ENCODE measurements at regions not wholly inside any gene's neighbourhood (a gene's known extent, or its start where the extent isn't known, plus 50 kb on each side); places are given as distances from the start of the nearest gene placed in this dataset.
"Not testable (repeated sequence)": the region's sequence is repeated elsewhere in the genome, so short reads cannot be mapped to it uniquely, and the experiment has no call there.

GRCh38 chr1:145553795-145554194 is 54.0 kb upstream of the GPR89A start:
- H3K27ac Mint-ChIP-seq, H3K36me3 Mint-ChIP-seq, DNase-seq, H3K9me3 Mint-ChIP-seq, H3K4me1 Mint-ChIP-seq, H3K4me3 Mint-ChIP-seq: not testable (repeated sequence)
- H3K27me3 Mint-ChIP-seq: peaks cover 46% of the 10 kb centered on the region

- DNase-seq: no peak
- H3K27ac Mint-ChIP-seq: no peak overlapping the region
- no peaks in the 10 kb centered on the region for H3K4me1 Mint-ChIP-seq
- no peaks in the 10 kb centered on the region for H3K9me3 Mint-ChIP-seq
- no peaks in the 10 kb centered on the region for H3K36me3 Mint-ChIP-seq
- no peak overlapping the region for H3K4me3 Mint-ChIP-seq
- H3K27me3 Mint-ChIP-seq: peaks cover 29% of the 10 kb centered on the region
These were observed 62.7 kb upstream of the GPR89A start for GRCh38 chr1:145545055-145545454.

- H3K36me3 Mint-ChIP-seq, H3K9me3 Mint-ChIP-seq: not testable (repeated sequence)
- peaks cover 38% of the 10 kb centered on the region for H3K27me3 Mint-ChIP-seq
These were observed 66.1 kb upstream of the GPR89A start for GRCh38 chr1:145541685-145542084.

GRCh38 chr1:145541246-145541645 is 66.5 kb upstream of the GPR89A start:
- peaks cover 41% of the 10 kb centered on the region for H3K27me3 Mint-ChIP-seq
- H3K27ac Mint-ChIP-seq, H3K4me1 Mint-ChIP-seq, DNase-seq, H3K9me3 Mint-ChIP-seq, H3K4me3 Mint-ChIP-seq, H3K36me3 Mint-ChIP-seq: not testable (repeated sequence)

More at GRCh38 chr1:145541685-145542084, 66.1 kb upstream of the GPR89A start:
- not testable (repeated sequence) for H3K4me1 Mint-ChIP-seq, H3K4me3 Mint-ChIP-seq, H3K27ac Mint-ChIP-seq, DNase-seq

- H3K9me3 Mint-ChIP-seq, H3K36me3 Mint-ChIP-seq, H3K4me1 Mint-ChIP-seq, DNase-seq, H3K27ac Mint-ChIP-seq, H3K4me3 Mint-ChIP-seq: not testable (repeated sequence)
- peaks cover 33% of the 10 kb centered on the region for H3K27me3 Mint-ChIP-seq
These were observed 69.5 kb upstream of the GPR89A start for GRCh38 chr1:145538118-145538882.

- not testable (repeated sequence) for DNase-seq, H3K36me3 Mint-ChIP-seq, H3K27ac Mint-ChIP-seq, H3K4me1 Mint-ChIP-seq, H3K4me3 Mint-ChIP-seq, H3K9me3 Mint-ChIP-seq
- H3K27me3 Mint-ChIP-seq: peaks cover 30% of the 10 kb centered on the region
These were observed 70.8 kb upstream of the GPR89A start for GRCh38 chr1:145537003-145537402.

GRCh38 chr1:145535461-145535860 is 72.3 kb upstream of the GPR89A start:
- not testable (repeated sequence) for H3K27ac Mint-ChIP-seq, DNase-seq, H3K4me1 Mint-ChIP-seq, H3K4me3 Mint-ChIP-seq, H3K9me3 Mint-ChIP-seq, H3K36me3 Mint-ChIP-seq
- H3K27me3 Mint-ChIP-seq: peaks cover 23% of the 10 kb centered on the region

GRCh38 chr1:145528068-145528564 is 79.7 kb upstream of the GPR89A start:
- not testable (repeated sequence) for DNase-seq, H3K27ac Mint-ChIP-seq, H3K36me3 Mint-ChIP-seq, H3K4me1 Mint-ChIP-seq, H3K9me3 Mint-ChIP-seq, H3K4me3 Mint-ChIP-seq
- peaks cover 14% of the 10 kb centered on the region for H3K27me3 Mint-ChIP-seq

- H3K27me3 Mint-ChIP-seq: peaks cover 14% of the 10 kb centered on the region
- not testable (repeated sequence) for H3K36me3 Mint-ChIP-seq, DNase-seq, H3K4me3 Mint-ChIP-seq, H3K27ac Mint-ChIP-seq, H3K9me3 Mint-ChIP-seq, H3K4me1 Mint-ChIP-seq
These were observed 87.6 kb upstream of the GPR89A start for GRCh38 chr1:145520159-145520558.

GRCh38 chr1:145519302-145519701 is 88.5 kb upstream of the GPR89A start:
- H3K9me3 Mint-ChIP-seq, DNase-seq: not testable (repeated sequence)
- peaks cover 14% of the 10 kb centered on the region for H3K27me3 Mint-ChIP-seq

GRCh38 chr1:145513017-145513416 is 87.6 kb upstream of the NBPF20 start:
- H3K4me3 Mint-ChIP-seq, H3K27me3 Mint-ChIP-seq, H3K9me3 Mint-ChIP-seq, DNase-seq, H3K4me1 Mint-ChIP-seq, H3K27ac Mint-ChIP-seq, H3K36me3 Mint-ChIP-seq: not testable (repeated sequence)

More at GRCh38 chr1:145519302-145519701, 88.5 kb upstream of the GPR89A start:
- not testable (repeated sequence) for H3K4me1 Mint-ChIP-seq, H3K27ac Mint-ChIP-seq, H3K4me3 Mint-ChIP-seq, H3K36me3 Mint-ChIP-seq

GRCh38 chr1:145508053-145508452 is 82.7 kb upstream of the NBPF20 start:
- H3K36me3 Mint-ChIP-seq, H3K27me3 Mint-ChIP-seq, H3K9me3 Mint-ChIP-seq, H3K27ac Mint-ChIP-seq, H3K4me3 Mint-ChIP-seq, DNase-seq, H3K4me1 Mint-ChIP-seq: not testable (repeated sequence)

GRCh38 chr1:145505663-145506647 is 80.6 kb upstream of the NBPF20 start:
- H3K27me3 Mint-ChIP-seq, H3K36me3 Mint-ChIP-seq, H3K9me3 Mint-ChIP-seq, H3K4me3 Mint-ChIP-seq, DNase-seq, H3K4me1 Mint-ChIP-seq, H3K27ac Mint-ChIP-seq: not testable (repeated sequence)

GRCh38 chr1:145504834-145505413 is 79.5 kb upstream of the NBPF20 start:
- not testable (repeated sequence) for H3K27me3 Mint-ChIP-seq, H3K4me1 Mint-ChIP-seq, H3K27ac Mint-ChIP-seq, H3K36me3 Mint-ChIP-seq, H3K4me3 Mint-ChIP-seq, H3K9me3 Mint-ChIP-seq, DNase-seq

- not testable (repeated sequence) for H3K27me3 Mint-ChIP-seq, H3K36me3 Mint-ChIP-seq, DNase-seq, H3K9me3 Mint-ChIP-seq, H3K4me1 Mint-ChIP-seq, H3K27ac Mint-ChIP-seq, H3K4me3 Mint-ChIP-seq
These were observed 78.9 kb upstream of the NBPF20 start for GRCh38 chr1:145504310-145504709.
